ENCODE measurements at regions not wholly inside any gene's neighbourhood (a gene's known extent, or its start where the extent isn't known, plus 50 kb on each side); places are given as distances from the start of the nearest gene placed in this dataset.

GRCh38 chr3:59339818-59340217 is 290.0 kb upstream of the CFAP20DC start:
- no peak for DNase-seq (ENCODE audit: low read depth)

GRCh38 chr3:59338934-59339333 is 289.1 kb upstream of the CFAP20DC start:
- DNase-seq (ENCODE audit: low read depth) = no peak

DNA sequence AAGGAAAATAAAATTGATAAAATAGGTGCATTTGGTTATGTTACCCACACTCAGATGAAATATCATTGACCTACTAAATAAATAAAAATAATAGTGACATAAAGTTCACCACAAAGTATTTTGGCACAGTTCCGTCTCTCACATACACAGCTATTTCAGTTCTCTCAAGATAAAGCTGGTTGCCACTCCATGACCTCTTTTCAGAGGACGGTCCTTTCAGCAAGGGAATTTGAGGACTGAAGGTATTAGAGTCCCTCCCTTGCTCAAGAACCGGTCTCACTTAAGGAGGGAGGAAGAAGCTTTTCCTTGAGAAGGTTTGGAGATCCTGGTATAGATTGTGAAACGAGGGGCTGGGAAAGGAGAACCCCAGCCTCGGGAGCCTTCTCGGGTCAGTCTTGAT is 285.5 kb upstream of the CFAP20DC start:
- no peak for DNase-seq (ENCODE audit: low read depth)

DNA sequence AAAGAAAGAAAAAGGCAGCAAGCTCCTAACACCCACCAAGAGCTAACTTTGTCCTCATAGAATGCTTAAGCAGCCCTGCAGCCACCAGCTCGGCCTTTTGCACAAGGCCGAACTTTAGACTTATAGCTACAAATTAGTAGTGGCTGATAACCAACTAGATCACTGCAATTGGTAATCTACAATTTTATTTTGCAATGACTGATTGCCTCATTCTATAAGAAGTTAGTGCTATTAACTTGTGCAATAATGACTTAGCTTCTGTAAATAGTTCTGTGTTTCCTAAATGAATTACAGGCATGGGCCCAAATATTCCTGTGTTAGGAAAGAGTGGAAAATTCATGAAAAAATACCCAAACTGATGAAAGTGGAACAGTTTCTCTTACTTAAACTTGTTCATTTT is 284.8 kb upstream of the CFAP20DC start:
- DNase-seq (ENCODE audit: low read depth) = no peak

- DNase-seq (ENCODE audit: low read depth) = no peak
Measured at GRCh38 chr3:59327376-59327808, 277.6 kb upstream of the CFAP20DC start.

DNA sequence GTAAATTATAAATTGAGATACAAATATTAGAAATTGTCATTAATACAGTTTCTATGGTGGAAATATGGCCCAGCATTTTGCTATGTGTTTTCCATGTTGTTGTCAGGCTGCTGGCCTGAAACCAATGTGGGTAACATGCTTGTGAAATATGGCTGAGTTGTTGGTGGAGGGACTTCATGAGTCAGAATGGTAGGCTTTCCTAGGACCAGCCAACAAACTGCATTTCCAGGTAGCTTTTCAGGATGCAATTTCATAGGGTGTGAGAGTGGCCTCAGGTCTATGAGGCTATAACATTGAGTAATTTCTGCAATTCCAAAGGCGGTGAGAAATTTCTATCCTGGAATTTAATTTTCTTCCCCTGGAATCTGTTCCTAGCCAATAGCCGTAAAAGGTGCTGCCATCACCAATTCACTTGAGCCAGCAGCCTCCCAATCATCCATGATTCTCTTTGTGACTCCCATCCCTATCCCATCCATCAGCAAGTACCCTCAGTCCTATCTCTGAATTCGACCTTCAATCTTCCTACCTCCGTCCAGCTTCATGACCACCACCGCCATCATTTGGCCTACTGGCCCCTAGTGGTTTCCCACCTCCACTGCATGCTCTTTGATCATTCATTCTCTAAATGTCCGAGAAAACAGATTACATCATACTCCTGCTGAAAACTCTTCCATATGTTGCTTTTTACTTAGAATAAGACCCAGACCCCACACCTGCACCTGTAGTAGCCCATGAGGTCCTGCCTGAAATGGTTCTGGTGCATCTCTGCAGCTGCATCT is 276.6 kb upstream of the CFAP20DC start:
- no peak for DNase-seq (ENCODE audit: low read depth)

DNA sequence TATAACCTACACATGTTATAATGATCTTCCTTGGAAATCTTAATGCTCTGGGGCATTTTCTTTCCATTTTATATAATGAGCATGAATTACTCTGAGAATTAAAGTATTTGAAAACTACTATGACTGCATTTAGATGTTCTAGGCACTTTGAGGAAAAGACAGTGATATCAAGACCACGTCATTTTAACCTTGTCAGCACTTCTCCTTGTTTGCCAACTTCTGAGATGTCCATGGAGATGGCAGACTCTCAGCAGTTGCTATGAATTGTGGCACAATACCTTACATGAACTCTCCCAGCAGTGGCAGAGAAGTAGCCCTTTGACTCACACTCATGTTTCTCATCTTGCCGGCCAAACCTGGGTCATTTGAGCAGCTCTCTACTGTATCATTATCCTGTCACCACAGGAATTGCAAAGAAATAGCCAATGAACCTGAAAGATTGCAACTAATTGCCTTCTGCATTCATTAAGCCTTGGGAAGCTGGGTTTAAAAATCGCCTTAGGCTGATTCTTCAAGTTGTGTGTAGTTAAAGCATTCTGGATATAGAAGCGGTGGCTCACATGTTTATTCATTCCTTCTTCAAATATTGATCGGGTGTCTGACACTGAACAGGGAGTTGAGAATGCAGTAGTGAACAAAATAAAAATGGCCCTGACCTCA is 272.2 kb upstream of the CFAP20DC start:
- no peak for DNase-seq (ENCODE audit: low read depth)

DNA sequence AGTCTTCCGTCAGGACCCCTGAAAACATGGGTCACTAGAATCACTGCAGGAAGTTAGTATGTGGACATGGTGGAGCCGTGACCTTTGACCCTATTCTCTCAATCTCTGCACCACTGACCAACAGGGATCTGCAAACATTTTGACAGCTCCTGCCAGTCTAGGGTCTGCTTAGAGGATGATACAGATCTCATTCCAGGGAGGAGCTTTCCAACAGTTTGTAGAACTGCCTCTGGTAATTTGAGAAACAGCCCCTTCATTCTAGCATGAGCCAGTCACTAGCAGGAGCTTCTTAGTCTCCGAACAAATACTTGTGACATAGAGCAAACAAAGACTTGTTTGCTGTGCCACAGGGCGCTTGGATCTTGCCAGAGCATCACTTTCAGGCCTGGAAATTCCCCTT is 270.3 kb upstream of the CFAP20DC start:
- no peak for DNase-seq (ENCODE audit: low read depth)

DNA sequence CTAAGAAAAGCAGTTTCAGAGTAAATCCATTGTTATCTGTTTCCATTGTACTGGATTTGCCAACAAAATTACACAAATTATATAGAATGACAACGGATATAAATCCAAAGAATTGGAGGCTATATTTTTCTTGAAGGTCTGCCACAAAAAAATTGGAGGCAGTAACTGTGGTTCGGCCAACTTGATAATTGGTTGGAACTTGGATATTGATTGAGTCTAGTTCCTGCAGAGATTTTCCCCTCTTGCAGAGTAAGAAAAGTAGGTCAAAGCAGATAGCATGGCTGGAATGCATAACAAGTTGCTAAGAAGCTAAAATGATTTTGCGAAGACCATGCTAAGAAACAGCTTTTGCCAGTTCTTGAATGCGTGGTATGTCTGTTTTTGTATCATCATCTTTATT is 269.6 kb upstream of the CFAP20DC start:
- DNase-seq (ENCODE audit: low read depth) = no peak

DNA sequence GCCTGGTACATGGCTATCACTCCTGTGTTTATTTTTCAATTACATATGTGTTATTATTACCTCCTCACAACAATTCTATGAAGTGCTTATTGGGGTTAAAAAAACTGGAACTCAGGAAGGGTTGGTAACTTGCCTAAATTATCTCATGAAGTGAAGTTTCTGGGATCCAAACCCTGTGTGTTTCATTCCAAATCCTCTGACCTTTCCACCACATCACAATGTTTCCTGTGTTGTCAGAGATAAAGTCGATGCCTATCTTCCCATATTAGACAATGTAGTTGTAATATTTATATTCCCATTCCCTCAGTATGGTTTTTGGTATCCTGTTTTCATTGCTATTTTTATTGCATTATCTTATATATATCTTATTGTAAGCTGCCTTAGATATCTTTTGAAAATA is 269.1 kb upstream of the CFAP20DC start:
- no peak for DNase-seq (ENCODE audit: low read depth)

- no peak for DNase-seq (ENCODE audit: low read depth)
Measured at GRCh38 chr3:59317386-59317785, 267.6 kb upstream of the CFAP20DC start.

- DNase-seq (ENCODE audit: low read depth) = no peak
Measured at GRCh38 chr3:59316688-59317275, 267.0 kb upstream of the CFAP20DC start.

DNA sequence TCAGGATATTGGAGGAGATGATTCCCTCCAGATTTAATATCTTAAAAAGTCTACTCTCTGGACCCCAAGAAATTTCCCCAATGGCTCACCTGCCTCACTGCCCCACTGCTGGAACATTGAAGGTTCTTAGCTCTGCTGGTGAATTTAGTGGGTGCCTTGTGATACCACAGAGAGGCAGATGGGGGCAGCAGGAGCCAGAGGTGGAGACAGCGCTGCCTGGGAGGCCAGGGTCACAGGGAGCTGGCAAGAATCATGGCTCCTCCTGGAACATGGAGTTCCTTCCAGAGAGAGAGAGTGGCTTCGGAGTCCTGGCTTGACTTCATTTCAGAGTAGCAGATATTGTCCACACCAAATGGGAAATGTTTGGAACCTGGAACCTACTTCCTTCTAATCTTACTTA is 263.5 kb upstream of the CFAP20DC start:
- DNase-seq (ENCODE audit: low read depth) = no peak

GRCh38 chr3:59311231-59311630 is 261.4 kb upstream of the CFAP20DC start:
- DNase-seq (ENCODE audit: low read depth) = no peak

DNA sequence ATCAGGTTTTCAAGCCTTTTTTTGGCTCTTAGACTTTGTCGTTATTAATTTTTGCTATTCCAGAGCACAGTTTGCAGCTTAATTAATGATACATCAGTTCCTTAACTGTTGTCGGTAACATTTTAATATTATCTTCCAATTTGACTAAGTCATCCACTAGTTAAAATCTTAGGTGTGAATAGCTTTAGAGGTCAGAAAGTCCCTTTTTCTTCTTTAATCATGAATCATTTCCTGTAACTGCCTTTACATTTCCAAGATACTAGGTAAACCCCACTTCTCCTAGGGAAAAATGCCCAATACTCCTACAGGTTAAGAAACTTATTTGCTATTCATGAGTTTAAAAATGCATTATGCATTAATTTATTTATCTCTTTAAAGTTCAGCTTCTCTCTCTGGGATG is 260.9 kb upstream of the CFAP20DC start:
- DNase-seq (ENCODE audit: low read depth) = no peak

DNA sequence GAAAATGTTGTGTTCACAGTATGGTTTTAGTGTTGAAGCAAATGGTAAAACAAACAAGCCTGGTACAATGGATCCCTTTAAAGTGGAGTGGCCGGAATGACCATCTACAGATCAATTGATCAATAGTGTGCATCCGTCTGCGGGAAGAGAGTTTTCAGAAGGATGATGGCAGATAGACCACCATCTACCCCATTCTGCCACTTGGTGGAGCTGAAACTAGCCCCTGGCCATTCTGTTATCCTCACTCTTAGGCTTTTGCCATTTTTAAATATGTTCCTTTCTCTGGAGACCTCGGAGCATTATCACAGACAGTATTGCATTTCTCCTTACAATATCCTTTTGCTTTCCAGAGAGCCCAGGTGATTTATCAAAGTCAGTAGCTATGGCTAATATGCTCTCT is 258.9 kb upstream of the CFAP20DC start:
- DNase-seq (ENCODE audit: low read depth) = no peak

- DNase-seq (ENCODE audit: low read depth) = no peak
Measured at GRCh38 chr3:59308001-59308400, 258.2 kb upstream of the CFAP20DC start.

DNA sequence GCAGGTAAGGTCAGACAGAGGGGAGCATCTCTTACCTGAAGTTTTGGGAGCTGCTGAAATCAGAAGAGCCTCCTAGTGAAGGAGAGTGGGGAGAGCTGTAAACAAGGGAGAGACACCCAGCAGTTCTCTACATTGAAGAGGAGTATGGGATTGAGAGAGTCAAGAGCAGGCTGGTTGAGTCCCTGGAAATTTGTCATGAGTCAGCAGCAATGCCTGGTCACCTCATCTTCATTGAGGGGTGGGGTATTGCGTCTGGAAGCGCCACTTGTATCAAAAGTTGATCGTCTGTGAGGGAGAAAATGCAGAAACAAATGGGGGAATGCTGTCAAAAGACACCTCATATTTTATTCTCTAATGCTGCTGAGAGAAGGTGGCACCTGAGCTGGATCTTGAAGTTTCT is 256.6 kb upstream of the CFAP20DC start:
- no peak for DNase-seq (ENCODE audit: low read depth)

DNA sequence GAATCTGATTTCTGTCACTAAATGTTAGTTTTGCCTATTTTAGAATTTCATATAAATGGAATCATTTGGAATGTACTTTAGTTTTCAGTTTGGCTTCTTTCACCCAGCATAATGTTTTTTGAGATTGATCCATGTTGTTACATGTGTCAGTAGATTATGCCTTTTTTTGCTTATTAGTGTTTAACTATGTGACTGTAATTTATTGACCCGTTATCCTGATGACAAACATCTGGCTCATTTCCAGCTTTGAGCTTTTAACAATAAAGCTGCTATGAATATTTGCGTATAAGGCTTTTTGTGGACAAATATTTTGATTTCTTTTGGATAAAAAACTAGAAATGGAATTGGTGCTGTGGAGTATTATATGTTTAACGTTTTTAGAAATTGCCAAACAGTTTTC is 254.5 kb upstream of the CFAP20DC start:
- no peak for DNase-seq (ENCODE audit: low read depth)

DNA sequence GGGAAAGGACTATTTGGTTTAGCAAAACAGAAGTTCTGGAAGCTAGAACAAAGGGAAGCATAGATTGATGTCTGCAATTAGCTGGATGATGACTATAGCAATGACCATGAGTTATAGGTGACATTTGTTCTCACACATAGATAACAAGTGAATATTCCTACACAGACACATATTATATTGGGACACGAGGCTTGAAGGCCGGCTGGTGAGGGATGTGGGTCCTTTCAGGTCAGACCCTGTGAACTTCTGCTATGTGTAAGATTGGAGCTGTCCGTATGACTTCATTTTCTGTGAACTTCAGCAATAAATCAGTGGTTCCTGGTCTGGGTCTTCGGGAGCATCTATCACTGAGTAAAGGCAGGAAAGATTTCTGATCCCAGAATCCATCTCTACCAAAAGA is 253.6 kb upstream of the CFAP20DC start:
- DNase-seq (ENCODE audit: low read depth) = no peak

- DNase-seq (ENCODE audit: low read depth) = no peak
Measured at GRCh38 chr3:59302442-59302841, 252.6 kb upstream of the CFAP20DC start.

DNA sequence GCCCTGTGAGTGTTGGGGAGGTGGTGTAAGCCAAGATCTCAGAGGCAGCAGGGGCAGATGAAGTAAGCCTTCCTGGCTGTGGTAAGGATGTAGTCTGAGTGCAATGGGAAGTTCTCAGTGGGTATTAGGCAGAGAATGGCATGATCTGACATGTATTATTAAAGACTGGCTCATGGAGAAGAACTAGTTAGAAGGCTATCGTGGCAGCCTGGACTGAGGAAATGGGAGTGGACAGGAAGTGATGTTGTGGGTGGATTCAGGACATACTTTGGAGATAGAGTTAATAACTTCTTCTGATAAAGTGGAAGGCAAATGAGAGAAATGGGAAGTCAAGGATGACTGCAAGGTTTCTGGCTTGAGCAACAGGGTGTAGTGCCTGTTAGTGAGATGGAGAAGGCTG is 250.9 kb upstream of the CFAP20DC start:
- no peak for DNase-seq (ENCODE audit: low read depth)

GRCh38 chr3:59299561-59299960 is 249.7 kb upstream of the CFAP20DC start:
- no peak for DNase-seq (ENCODE audit: low read depth)

GRCh38 chr3:59290358-59290757 is 240.5 kb upstream of the CFAP20DC start:
- DNase-seq (ENCODE audit: low read depth) = no peak
